ENCODE measurements at regions not wholly inside any gene's neighbourhood (a gene's known extent, or its start where the extent isn't known, plus 50 kb on each side); places are given as distances from the start of the nearest gene placed in this dataset.

- TF ChIP-seq BRF2 (IDR thresholded peaks at IDR 0.05; ENCODE audit: borderline replicate concordance, insufficient read depth, insufficient read length) (no peak), ARNT (IDR thresholded peaks at IDR 0.05) (no peak), MGA (IDR thresholded peaks at IDR 0.05) (no peak), ZBED1 (IDR thresholded peaks at IDR 0.05) (no peak), TAF9B (IDR thresholded peaks at IDR 0.05; ENCODE audit: partially characterized antibody) (no peak)
Observed at GRCh38 chr6:62429781-62430180, 143.8 kb upstream of the KHDRBS2 start (continued).

Data from K562 (cell line).